Suprapubic skin (tissue), 4 donors: ENCODE measurements at regions not wholly inside any gene's neighbourhood (a gene's known extent, or its start where the extent isn't known, plus 50 kb on each side); places are given as distances from the start of the nearest gene placed in this dataset.

ENCODE experiments used
- DNase-seq, 2 donors: peaks; one replicate each; pipeline ENCODE4 v3.0.0-alpha.2; 2019; ENCODE audit warnings: low spot score in 2 of 2
- H3K27ac ChIP-seq: fragments of 200-600 bp; sonication (generic); one replicate; pipeline ENCODE4 v1.5.1; 2019
- H3K27me3 ChIP-seq: fragments of 200-600 bp; sonication (generic); one replicate; pipeline ENCODE4 v1.5.1; 2019
- H3K36me3 ChIP-seq: fragments of 200-600 bp; sonication (generic); one replicate; pipeline ENCODE4 v1.5.1; 2019
- H3K4me1 ChIP-seq: fragments of 200-600 bp; sonication (generic); one replicate; pipeline ENCODE4 v1.5.1; 2019
- H3K4me3 ChIP-seq: fragments of 200-600 bp; sonication (generic); one replicate; pipeline ENCODE4 v1.5.1; 2019; ENCODE audit warnings: mild to moderate bottlenecking
- H3K9me3 ChIP-seq: fragments of 200-600 bp; sonication (generic); one replicate; pipeline ENCODE4 v1.5.1; 2019
- EP300 ChIP-seq: sonication (generic); formaldehyde crosslinking; IDR thresholded peaks from one replicate; pipeline ENCODE4 v1.6.1; 2017; ENCODE audit warnings: antibody characterized with exemption
- POLR2A ChIP-seq, 2 donors: fragments of 450-650 bp; IDR thresholded peaks; one replicate each; pipeline ENCODE4 v1.6.1; 2017; ENCODE audit warnings: antibody characterized with exemption in 2 of 2, mild to moderate bottlenecking in 2 of 2, moderate library complexity in 2 of 2
- POLR2AphosphoS5 ChIP-seq, 3 donors: sonication (generic); formaldehyde crosslinking; IDR thresholded peaks; one replicate each; pipeline ENCODE4 v1.6.1; 2017; ENCODE audit warnings: antibody characterized with exemption in 3 of 3
- WGBS: methylation state at CpG from one replicate; pipeline ENCODE4 v1.1.5; 2018; 5-methylcytosine and 5-hydroxymethylcytosine counted together
- TF ChIP-seq, protein P1 (sequence below), 2 donors: fragments of 200-600 bp in 1 of 2; fragments of 450-650 bp in 1 of 2; sonication (generic) in 1 of 2; IDR thresholded peaks; one replicate each; pipeline ENCODE4 v1.5.1; 2016 to 2019; ENCODE audit warnings: antibody characterized with exemption in 2 of 2, mild to moderate bottlenecking in 1 of 2, moderate library complexity in 1 of 2

DNA sequence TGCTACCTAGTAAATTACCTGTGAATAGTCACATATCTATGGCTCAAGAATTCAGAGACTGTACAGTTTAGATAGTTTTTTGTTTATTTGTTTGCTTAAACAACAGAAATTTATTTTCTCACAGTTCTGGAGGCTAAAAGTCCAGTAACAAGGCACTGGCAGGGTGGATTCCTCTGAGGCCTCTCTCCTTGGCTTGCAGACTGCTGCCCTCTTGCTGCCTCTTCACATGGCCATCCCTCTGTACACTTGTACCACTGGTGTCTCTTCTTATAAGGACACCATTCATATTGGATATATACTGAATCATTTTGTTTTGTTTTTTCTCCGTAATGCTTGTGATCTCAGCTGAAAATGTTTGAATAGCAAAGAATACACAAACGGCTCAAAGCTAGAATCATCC is 56.4 kb upstream of the MIR17HG start:
- no peak overlapping the region for H3K4me3 ChIP-seq
- WGBS = 79% methylated on average over 2 of the region's 2 CpGs

DNA sequence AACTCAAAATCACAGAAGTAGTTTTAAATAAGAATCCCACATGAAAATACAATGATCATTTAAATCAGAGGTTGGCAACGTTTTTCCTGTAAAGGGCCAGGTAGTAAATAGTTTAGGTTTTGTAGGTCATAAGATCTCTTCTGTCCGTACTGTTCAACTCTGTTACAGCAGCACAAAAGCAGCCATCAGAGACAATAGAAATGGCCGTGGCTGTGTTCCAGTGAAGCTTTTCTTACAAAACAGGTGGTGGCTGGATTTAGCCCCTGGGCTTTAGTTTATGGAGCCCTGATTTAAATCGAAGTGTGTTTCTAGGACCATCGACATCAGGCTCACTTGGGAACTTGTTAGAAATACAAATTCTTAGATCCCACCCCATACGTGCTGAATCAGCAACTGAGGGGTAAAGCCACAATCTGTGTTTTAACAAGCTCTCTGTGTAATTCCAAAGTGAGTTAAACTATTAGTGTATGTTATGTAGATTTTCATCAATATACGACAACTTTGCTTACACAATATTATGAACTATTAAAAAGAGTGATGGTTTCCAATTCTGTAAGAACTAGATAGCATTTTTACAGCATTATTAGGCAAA is 54.8 kb upstream of the MIR17HG start:
- TF ChIP-seq POLR2A (IDR thresholded peaks at IDR 0.05) (no peak), POLR2AphosphoS5 (IDR thresholded peaks at IDR 0.05) (no peak), EP300 (no peak)
- TF ChIP-seq, protein P1, sequence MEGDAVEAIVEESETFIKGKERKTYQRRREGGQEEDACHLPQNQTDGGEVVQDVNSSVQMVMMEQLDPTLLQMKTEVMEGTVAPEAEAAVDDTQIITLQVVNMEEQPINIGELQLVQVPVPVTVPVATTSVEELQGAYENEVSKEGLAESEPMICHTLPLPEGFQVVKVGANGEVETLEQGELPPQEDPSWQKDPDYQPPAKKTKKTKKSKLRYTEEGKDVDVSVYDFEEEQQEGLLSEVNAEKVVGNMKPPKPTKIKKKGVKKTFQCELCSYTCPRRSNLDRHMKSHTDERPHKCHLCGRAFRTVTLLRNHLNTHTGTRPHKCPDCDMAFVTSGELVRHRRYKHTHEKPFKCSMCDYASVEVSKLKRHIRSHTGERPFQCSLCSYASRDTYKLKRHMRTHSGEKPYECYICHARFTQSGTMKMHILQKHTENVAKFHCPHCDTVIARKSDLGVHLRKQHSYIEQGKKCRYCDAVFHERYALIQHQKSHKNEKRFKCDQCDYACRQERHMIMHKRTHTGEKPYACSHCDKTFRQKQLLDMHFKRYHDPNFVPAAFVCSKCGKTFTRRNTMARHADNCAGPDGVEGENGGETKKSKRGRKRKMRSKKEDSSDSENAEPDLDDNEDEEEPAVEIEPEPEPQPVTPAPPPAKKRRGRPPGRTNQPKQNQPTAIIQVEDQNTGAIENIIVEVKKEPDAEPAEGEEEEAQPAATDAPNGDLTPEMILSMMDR (IDR thresholded peaks at IDR 0.05) = no peak
- Histone ChIP-seq H3K27ac (no peak overlapping the region), H3K9me3 (no peaks in the 10 kb centered on the region), H3K4me1 (no peaks in the 10 kb centered on the region), H3K36me3 (no peaks in the 10 kb centered on the region), H3K4me3 (no peak overlapping the region), H3K27me3 (no peaks in the 10 kb centered on the region)
- WGBS = 37% methylated on average over 7 of the region's 7 CpGs
- DNase-seq = no peak

More for the DNA sequence above, 56.4 kb upstream of the MIR17HG start:
- no peak overlapping the region for H3K27ac ChIP-seq
- no peaks in the 10 kb centered on the region for H3K4me1 ChIP-seq
- no peaks in the 10 kb centered on the region for H3K36me3 ChIP-seq
- TF ChIP-seq POLR2AphosphoS5 (IDR thresholded peaks at IDR 0.05) = no peak
- TF ChIP-seq, protein P1 (IDR thresholded peaks at IDR 0.05) = no peak
- TF ChIP-seq EP300 = no peak
- TF ChIP-seq POLR2A (IDR thresholded peaks at IDR 0.05) = no peak
- no peaks in the 10 kb centered on the region for H3K27me3 ChIP-seq
- no peaks in the 10 kb centered on the region for H3K9me3 ChIP-seq
- no peak for DNase-seq

DNA sequence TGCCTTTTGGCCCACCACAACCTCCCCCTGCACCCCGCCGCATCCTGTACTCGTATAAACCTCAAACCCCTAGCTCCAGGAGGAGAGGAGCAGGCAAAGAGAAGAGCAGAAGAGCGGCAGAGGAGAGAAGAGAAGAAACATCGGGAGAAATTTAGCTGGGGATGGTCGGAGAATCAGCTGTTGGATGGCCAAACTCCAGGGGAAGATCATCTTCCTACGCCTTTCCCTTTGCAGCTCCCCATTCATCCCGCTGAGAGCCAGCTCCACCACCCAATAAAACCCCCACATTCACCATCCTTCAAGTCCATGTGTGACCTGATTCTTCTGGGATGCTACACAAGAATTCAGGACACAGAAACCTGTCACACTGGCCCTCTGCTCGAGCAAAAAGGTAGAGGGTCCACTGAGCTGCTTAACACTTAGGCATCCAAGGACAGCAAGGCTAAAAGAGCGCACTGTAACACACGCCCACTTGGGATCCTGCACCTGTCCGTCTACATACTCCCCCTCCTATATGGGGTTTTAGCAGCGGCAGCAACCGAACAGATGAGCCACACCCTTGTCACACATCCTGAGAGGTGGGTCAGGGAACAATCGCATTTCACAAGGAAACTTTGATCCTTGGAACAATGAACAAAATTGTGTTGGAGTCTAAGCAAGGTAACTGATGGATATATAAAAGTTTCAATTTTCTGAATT is 51.6 kb upstream of the MIR17HG start:
- no peak for DNase-seq
- no peaks in the 10 kb centered on the region for H3K4me1 ChIP-seq
- H3K27me3 ChIP-seq = no peaks in the 10 kb centered on the region
- TF ChIP-seq POLR2AphosphoS5 (IDR thresholded peaks at IDR 0.05) = no peak
- H3K4me3 ChIP-seq = no peak overlapping the region
- H3K27ac ChIP-seq = no peak overlapping the region
- no peaks in the 10 kb centered on the region for H3K36me3 ChIP-seq
- H3K9me3 ChIP-seq = no peaks in the 10 kb centered on the region
- WGBS = 77% methylated on average over 15 of the region's 15 CpGs

DNA sequence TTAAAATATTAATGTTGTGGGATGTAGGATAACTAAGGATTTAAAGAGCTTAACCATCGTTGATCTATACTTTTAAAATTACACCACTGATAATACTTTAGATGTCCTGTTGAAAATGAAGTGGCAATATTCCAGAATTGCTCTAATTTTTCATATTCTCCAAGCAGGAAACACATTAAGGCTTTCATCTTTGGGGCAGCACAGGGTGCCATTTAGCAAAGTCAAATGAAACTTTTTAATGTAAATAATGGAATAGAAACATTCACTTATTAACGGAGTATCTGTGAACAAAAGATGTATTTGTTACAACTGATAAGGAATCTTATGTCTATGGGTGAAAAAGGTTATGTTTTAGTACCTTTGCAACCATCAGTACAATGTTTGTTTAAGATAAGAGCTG is 50.0 kb upstream of the MIR17HG start:
- H3K4me1 ChIP-seq = no peaks in the 10 kb centered on the region
- H3K36me3 ChIP-seq = no peaks in the 10 kb centered on the region
- TF ChIP-seq, protein P1 (IDR thresholded peaks at IDR 0.05) = no peak
- TF ChIP-seq POLR2AphosphoS5 (IDR thresholded peaks at IDR 0.05) (no peak), EP300 (no peak), POLR2A (IDR thresholded peaks at IDR 0.05) (no peak)
- H3K27me3 ChIP-seq = no peaks in the 10 kb centered on the region
- WGBS = 56% methylated on average over 2 of the region's 2 CpGs
- no peaks in the 10 kb centered on the region for H3K9me3 ChIP-seq
- no peak for DNase-seq
- H3K4me3 ChIP-seq = no peak overlapping the region
- H3K27ac ChIP-seq = no peak overlapping the region
